ENCODE measurements at regions not wholly inside any gene's neighbourhood (a gene's known extent, or its start where the extent isn't known, plus 50 kb on each side); places are given as distances from the start of the nearest gene placed in this dataset.

DNA sequence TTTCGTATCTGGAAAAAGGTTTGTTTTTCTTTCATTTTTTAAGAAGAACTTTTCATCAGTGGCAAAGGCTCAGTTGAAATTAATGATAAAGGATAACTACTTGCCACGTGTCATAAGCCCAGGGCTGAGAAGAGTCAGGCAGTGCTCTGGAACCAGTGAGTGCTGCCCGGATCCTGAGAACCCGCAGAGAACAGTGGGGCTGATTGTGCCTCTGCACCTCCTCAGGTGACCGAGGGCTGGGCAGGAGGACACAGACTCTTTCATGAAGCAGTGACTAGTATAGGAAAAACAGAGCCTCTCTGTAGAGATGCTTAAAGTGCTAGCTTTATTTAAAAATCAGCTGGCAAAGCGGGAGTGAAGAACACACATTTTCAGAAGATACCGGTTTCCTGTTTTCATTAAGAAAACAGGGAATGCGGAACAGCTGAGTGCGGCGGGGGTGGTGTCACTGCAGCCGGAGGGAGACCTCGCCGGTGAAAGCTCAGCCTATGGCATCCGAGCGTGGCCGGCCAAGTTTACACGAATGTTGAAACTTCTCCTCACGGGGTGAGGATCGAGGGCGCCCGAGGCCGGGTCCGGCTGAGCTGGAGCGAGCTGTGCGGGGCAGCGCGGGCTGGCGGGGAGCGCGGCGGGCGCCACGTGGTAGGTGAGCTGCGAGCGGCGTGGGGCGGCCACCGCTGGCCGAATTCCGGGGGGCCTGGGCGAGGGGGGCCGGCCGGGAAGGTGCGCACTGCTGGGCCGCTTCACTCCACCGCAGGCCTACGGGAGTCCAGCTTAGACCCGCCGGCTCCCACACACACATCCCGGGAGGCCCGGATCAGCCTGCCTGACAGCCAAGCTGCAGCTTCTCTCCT is 134.7 kb upstream of the DMRT1 start (continued):
- no peak for TF ChIP-seq KIAA2018 (CRISPR knock-in tag; IDR thresholded peaks at IDR 0.05; ENCODE audit: borderline replicate concordance)
- no peak for TF ChIP-seq ZNF646 (CRISPR knock-in tag; IDR thresholded peaks at IDR 0.05)
- no peak for TF ChIP-seq MEF2D (CRISPR knock-in tag; IDR thresholded peaks at IDR 0.05)
- TF ChIP-seq, protein P1, sequence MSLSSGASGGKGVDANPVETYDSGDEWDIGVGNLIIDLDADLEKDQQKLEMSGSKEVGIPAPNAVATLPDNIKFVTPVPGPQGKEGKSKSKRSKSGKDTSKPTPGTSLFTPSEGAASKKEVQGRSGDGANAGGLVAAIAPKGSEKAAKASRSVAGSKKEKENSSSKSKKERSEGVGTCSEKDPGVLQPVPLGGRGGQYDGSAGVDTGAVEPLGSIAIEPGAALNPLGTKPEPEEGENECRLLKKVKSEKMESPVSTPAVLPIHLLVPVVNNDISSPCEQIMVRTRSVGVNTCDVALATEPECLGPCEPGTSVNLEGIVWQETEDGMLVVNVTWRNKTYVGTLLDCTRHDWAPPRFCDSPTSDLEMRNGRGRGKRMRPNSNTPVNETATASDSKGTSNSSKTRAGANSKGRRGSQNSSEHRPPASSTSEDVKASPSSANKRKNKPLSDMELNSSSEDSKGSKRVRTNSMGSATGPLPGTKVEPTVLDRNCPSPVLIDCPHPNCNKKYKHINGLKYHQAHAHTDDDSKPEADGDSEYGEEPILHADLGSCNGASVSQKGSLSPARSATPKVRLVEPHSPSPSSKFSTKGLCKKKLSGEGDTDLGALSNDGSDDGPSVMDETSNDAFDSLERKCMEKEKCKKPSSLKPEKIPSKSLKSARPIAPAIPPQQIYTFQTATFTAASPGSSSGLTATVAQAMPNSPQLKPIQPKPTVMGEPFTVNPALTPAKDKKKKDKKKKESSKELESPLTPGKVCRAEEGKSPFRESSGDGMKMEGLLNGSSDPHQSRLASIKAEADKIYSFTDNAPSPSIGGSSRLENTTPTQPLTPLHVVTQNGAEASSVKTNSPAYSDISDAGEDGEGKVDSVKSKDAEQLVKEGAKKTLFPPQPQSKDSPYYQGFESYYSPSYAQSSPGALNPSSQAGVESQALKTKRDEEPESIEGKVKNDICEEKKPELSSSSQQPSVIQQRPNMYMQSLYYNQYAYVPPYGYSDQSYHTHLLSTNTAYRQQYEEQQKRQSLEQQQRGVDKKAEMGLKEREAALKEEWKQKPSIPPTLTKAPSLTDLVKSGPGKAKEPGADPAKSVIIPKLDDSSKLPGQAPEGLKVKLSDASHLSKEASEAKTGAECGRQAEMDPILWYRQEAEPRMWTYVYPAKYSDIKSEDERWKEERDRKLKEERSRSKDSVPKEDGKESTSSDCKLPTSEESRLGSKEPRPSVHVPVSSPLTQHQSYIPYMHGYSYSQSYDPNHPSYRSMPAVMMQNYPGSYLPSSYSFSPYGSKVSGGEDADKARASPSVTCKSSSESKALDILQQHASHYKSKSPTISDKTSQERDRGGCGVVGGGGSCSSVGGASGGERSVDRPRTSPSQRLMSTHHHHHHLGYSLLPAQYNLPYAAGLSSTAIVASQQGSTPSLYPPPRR (CRISPR knock-in tag; IDR thresholded peaks at IDR 0.05; ENCODE audit: borderline replicate concordance), result no peak
- no peak for TF ChIP-seq ZNF205 (CRISPR knock-in tag; IDR thresholded peaks at IDR 0.05)
- no peak for TF ChIP-seq FIP1L1 (IDR thresholded peaks at IDR 0.05; ENCODE audit: borderline replicate concordance, insufficient read depth, low read depth, low read length)

Data from HepG2 (cell line).